ENCODE measurements at regions not wholly inside any gene's neighbourhood (a gene's known extent, or its start where the extent isn't known, plus 50 kb on each side); places are given as distances from the start of the nearest gene placed in this dataset.

- TF ChIP-seq CTCF (IDR thresholded peaks at IDR 0.05) = no peak
- Histone ChIP-seq H3K9me3 (no peaks in the 10 kb centered on the region), H3K4me3 (no peak overlapping the region), H3K4me1 (no peaks in the 10 kb centered on the region), H3K36me3 (no peaks in the 10 kb centered on the region), H3K27ac (no peak overlapping the region), H3K27me3 (no peaks in the 10 kb centered on the region)
- intact Hi-C loops (cut with DNase I) = no loop called here
- DNase-seq (no peak), ATAC-seq (no peak)
These were observed 406.1 kb downstream of the SLC4A3 start for GRCh38 chr2:220033546-220033945.

- Histone ChIP-seq H3K27me3 (no peaks in the 10 kb centered on the region), H3K4me3 (no peak overlapping the region), H3K9me3 (no peaks in the 10 kb centered on the region), H3K36me3 (no peaks in the 10 kb centered on the region), H3K4me1 (no peaks in the 10 kb centered on the region), H3K27ac (no peak overlapping the region)
- intact Hi-C loops (cut with DNase I) = no loop called here
- ATAC-seq (no peak), DNase-seq (no peak)
- no peak for TF ChIP-seq CTCF (IDR thresholded peaks at IDR 0.05)
These were observed 407.1 kb downstream of the SLC4A3 start for GRCh38 chr2:220034426-220035130.

- H3K27ac ChIP-seq = no peak overlapping the region
- no peaks in the 10 kb centered on the region for H3K4me1 ChIP-seq
- no peak for TF ChIP-seq CTCF (IDR thresholded peaks at IDR 0.05)
- no peak for ATAC-seq
- no peaks in the 10 kb centered on the region for H3K36me3 ChIP-seq
- H3K27me3 ChIP-seq = no peaks in the 10 kb centered on the region
- intact Hi-C loops (cut with DNase I) = no loop called here
- H3K9me3 ChIP-seq = no peaks in the 10 kb centered on the region
- no peak for DNase-seq
- H3K4me3 ChIP-seq = no peak overlapping the region
These were observed 409.0 kb downstream of the SLC4A3 start for GRCh38 chr2:220036431-220036830.

GRCh38 chr2:220040346-220040745 lies 412.9 kb downstream of the SLC4A3 start:
- ATAC-seq (no peak), DNase-seq (no peak)
- H3K36me3 ChIP-seq = no peaks in the 10 kb centered on the region
- no peaks in the 10 kb centered on the region for H3K27me3 ChIP-seq
- TF ChIP-seq CTCF (IDR thresholded peaks at IDR 0.05) = no peak
- no peaks in the 10 kb centered on the region for H3K9me3 ChIP-seq
- H3K4me1 ChIP-seq = no peaks in the 10 kb centered on the region
- intact Hi-C loops (cut with DNase I) = no loop called here
- H3K4me3 ChIP-seq = no peak overlapping the region
- no peak overlapping the region for H3K27ac ChIP-seq

- no peak for TF ChIP-seq CTCF (IDR thresholded peaks at IDR 0.05)
- ATAC-seq = no peak
- no peaks in the 10 kb centered on the region for H3K27me3 ChIP-seq
- H3K4me1 ChIP-seq = no peaks in the 10 kb centered on the region
- H3K27ac ChIP-seq = no peak overlapping the region
- H3K9me3 ChIP-seq = no peaks in the 10 kb centered on the region
- DNase-seq = no peak
- H3K4me3 ChIP-seq = no peak overlapping the region
- no peaks in the 10 kb centered on the region for H3K36me3 ChIP-seq
- intact Hi-C loops (cut with DNase I) = no loop called here
These were observed 414.0 kb downstream of the SLC4A3 start for GRCh38 chr2:220041447-220041846.

Data from upper lobe of right lung (tissue), 1 donor.